Aorta (tissue), 5 donors: ENCODE measurements at regions not wholly inside any gene's neighbourhood (a gene's known extent, or its start where the extent isn't known, plus 50 kb on each side); places are given as distances from the start of the nearest gene placed in this dataset.

ENCODE experiments used
- ATAC-seq: fragments of 200-7000 bp; cut with Tn5 transposase; one replicate; pipeline ENCODE4 v1.9.1; 2022; ENCODE audit warnings: moderate library complexity; ENCODE audit not compliant: low FRiP score
- DNase-seq, 2 donors: peaks; one replicate each; pipeline ENCODE4 v3.0.0-alpha.2; 2020
- H3K27ac ChIP-seq, 2 donors: one replicate each; pipeline ENCODE4 v1.5.1; 2013; ENCODE audit warnings: low read length in 2 of 2, mild to moderate bottlenecking in 2 of 2, moderate library complexity in 2 of 2, control low read depth in 1 of 2, inconsistent platforms in 1 of 2, low read depth in 1 of 2
- H3K27me3 ChIP-seq, 2 donors: one replicate each; pipeline ENCODE4 v1.6.1; 2013; ENCODE audit warnings: control low read depth in 1 of 2, low read length in 1 of 2, mild to moderate bottlenecking in 1 of 2, moderate library complexity in 1 of 2; ENCODE audit not compliant: insufficient read depth in 2 of 2, control insufficient read depth in 1 of 2
- H3K36me3 ChIP-seq, 2 donors: one replicate each; pipeline ENCODE4 v1.6.1; 2013; ENCODE audit warnings: control low read depth in 1 of 2, low read length in 1 of 2, mild to moderate bottlenecking in 1 of 2; ENCODE audit not compliant: insufficient read depth in 2 of 2, control insufficient read depth in 1 of 2
- H3K4me1 ChIP-seq, 2 donors: one replicate each; pipeline ENCODE4 v1.6.1; 2013; ENCODE audit warnings: low read length in 2 of 2, control low read depth in 1 of 2, mild to moderate bottlenecking in 1 of 2, moderate library complexity in 1 of 2; ENCODE audit not compliant: insufficient read depth in 2 of 2, control insufficient read depth in 1 of 2
- H3K4me3 ChIP-seq, 2 donors: one replicate each; pipeline ENCODE4 v1.5.1; 2013; ENCODE audit warnings: low read length in 2 of 2, control low read depth in 1 of 2, mild to moderate bottlenecking in 1 of 2
- H3K9me3 ChIP-seq: one replicate; pipeline ENCODE4 v1.6.1; 2013; ENCODE audit warnings: mild to moderate bottlenecking, low read length; ENCODE audit not compliant: control insufficient read depth
- WGBS, 2 donors: extraction: QIAGEN DNeasy Blood & Tissue Kit; methylation state at CpG; one replicate each; pipeline ENCODE4 v1.1.7; 2013; 5-methylcytosine and 5-hydroxymethylcytosine counted together
- intact Hi-C, 2 donors: fragments of 100-400 bp; cut with DNase I; formaldehyde crosslinking; loops; one replicate each; pipeline versions ENCODE4 v1.14.2 to v1.15.0; 2022
- donor health status: healthy with polysubstance abuse.
- donor health status: Bipolar disorder and iron deficiency.
- donor health status: DM: no; HTN: no; CAD: no.
- donor health status: DM: no; HTN: no; CAD: no.
- donor health status: DM: yes; HTN: yes; CAD: no.

- Histone ChIP-seq H3K9me3 (no peaks in the 10 kb centered on the region), H3K4me3 (no peak overlapping the region), H3K27me3 (no peaks in the 10 kb centered on the region), H3K27ac (no peak overlapping the region), H3K36me3 (no peaks in the 10 kb centered on the region), H3K4me1 (no peaks in the 10 kb centered on the region)
- intact Hi-C loops, result no loop called here
- ATAC-seq, result no peak
- DNase-seq, result no peak
- WGBS, 2 donors, result 49 to 62% methylated on average over 3 of the region's 3 CpGs
Observed at GRCh38 chr18:1392046-1392445, 487.4 kb downstream of the ADCYAP1 start.

- no peaks in the 10 kb centered on the region for H3K27me3 ChIP-seq
- intact Hi-C loops, result no loop called here
Observed at GRCh38 chr18:1392865-1393734, 488.4 kb downstream of the ADCYAP1 start.

GRCh38 chr18:1393929-1394328 lies 489.3 kb downstream of the ADCYAP1 start:
- no peak overlapping the region for H3K27ac ChIP-seq
- H3K4me3 ChIP-seq, result no peak overlapping the region
- no peaks in the 10 kb centered on the region for H3K4me1 ChIP-seq
- no peaks in the 10 kb centered on the region for H3K9me3 ChIP-seq
- intact Hi-C loops, result no loop called here
- DNase-seq (no peak), ATAC-seq (no peak)
- H3K27me3 ChIP-seq, result no peaks in the 10 kb centered on the region
- no peaks in the 10 kb centered on the region for H3K36me3 ChIP-seq
- WGBS, 2 donors, result 74 to 80% methylated on average over 1 of the region's 1 CpG

More at GRCh38 chr18:1392865-1393734, 488.4 kb downstream of the ADCYAP1 start:
- 79 to 80% methylated on average over 7 of the region's 7 CpGs for WGBS, 2 donors
- Histone ChIP-seq H3K4me3 (no peak overlapping the region), H3K27ac (no peak overlapping the region), H3K4me1 (no peaks in the 10 kb centered on the region), H3K9me3 (no peaks in the 10 kb centered on the region), H3K36me3 (no peaks in the 10 kb centered on the region)
- DNase-seq (no peak), ATAC-seq (no peak)

GRCh38 chr18:1394426-1394825 lies 489.8 kb downstream of the ADCYAP1 start:
- intact Hi-C loops, result no loop called here
- 75 to 82% methylated on average over 1 of the region's 1 CpG for WGBS, 2 donors
- no peaks in the 10 kb centered on the region for H3K9me3 ChIP-seq
- H3K27ac ChIP-seq, result no peak overlapping the region
- DNase-seq (no peak), ATAC-seq (no peak)
- no peak overlapping the region for H3K4me3 ChIP-seq
- no peaks in the 10 kb centered on the region for H3K4me1 ChIP-seq
- no peaks in the 10 kb centered on the region for H3K27me3 ChIP-seq
- no peaks in the 10 kb centered on the region for H3K36me3 ChIP-seq

GRCh38 chr18:1394966-1395365 lies 490.3 kb downstream of the ADCYAP1 start:
- Histone ChIP-seq H3K9me3 (no peaks in the 10 kb centered on the region), H3K27ac (no peak overlapping the region), H3K27me3 (no peaks in the 10 kb centered on the region), H3K4me3 (no peak overlapping the region), H3K36me3 (no peaks in the 10 kb centered on the region), H3K4me1 (no peaks in the 10 kb centered on the region)
- ATAC-seq (no peak), DNase-seq (no peak)
- intact Hi-C loops, result no loop called here
- WGBS, 2 donors, result 50 to 55% methylated on average over 5 of the region's 5 CpGs

- H3K27me3 ChIP-seq, result no peaks in the 10 kb centered on the region
- ATAC-seq, result no peak
- no peaks in the 10 kb centered on the region for H3K36me3 ChIP-seq
- no peaks in the 10 kb centered on the region for H3K4me1 ChIP-seq
- intact Hi-C loops, result no loop called here
- H3K9me3 ChIP-seq, result peaks cover 2% of the 10 kb centered on the region
- DNase-seq, result no peak
- H3K4me3 ChIP-seq, result no peak overlapping the region
- 31 to 35% methylated on average over 2 of the region's 2 CpGs for WGBS, 2 donors
- no peak overlapping the region for H3K27ac ChIP-seq
Observed at GRCh38 chr18:1408376-1408775, 503.7 kb downstream of the ADCYAP1 start.

- Histone ChIP-seq H3K36me3 (no peaks in the 10 kb centered on the region), H3K9me3 (peaks cover 2% of the 10 kb centered on the region), H3K4me3 (no peak overlapping the region), H3K27me3 (no peaks in the 10 kb centered on the region), H3K4me1 (no peaks in the 10 kb centered on the region), H3K27ac (no peak overlapping the region)
- ATAC-seq (no peak), DNase-seq (no peak)
- intact Hi-C loops, result no loop called here
- WGBS, 2 donors, result 23 to 28% methylated on average over 2 of the region's 2 CpGs
Observed at GRCh38 chr18:1412655-1413322, 508.1 kb downstream of the ADCYAP1 start.

- ATAC-seq, result no peak
- Histone ChIP-seq H3K4me1 (no peaks in the 10 kb centered on the region), H3K9me3 (peaks cover 2% of the 10 kb centered on the region), H3K27ac (no peak overlapping the region), H3K27me3 (no peaks in the 10 kb centered on the region), H3K4me3 (no peak overlapping the region), H3K36me3 (no peaks in the 10 kb centered on the region)
- DNase-seq, result no peak
- 42 to 51% methylated on average over 5 of the region's 5 CpGs for WGBS, 2 donors
- intact Hi-C loops, result no loop called here
Observed at GRCh38 chr18:1413323-1413675, 508.6 kb downstream of the ADCYAP1 start.

GRCh38 chr18:1416074-1416473 lies 511.4 kb downstream of the ADCYAP1 start:
- ATAC-seq (no peak), DNase-seq (no peak)
- no peaks in the 10 kb centered on the region for H3K36me3 ChIP-seq
- WGBS, 2 donors, result 73 to 77% methylated on average over 6 of the region's 6 CpGs
- no peaks in the 10 kb centered on the region for H3K4me1 ChIP-seq
- no peaks in the 10 kb centered on the region for H3K27me3 ChIP-seq
- intact Hi-C loops, result no loop called here
- no peak overlapping the region for H3K27ac ChIP-seq
- H3K9me3 ChIP-seq, result peaks cover 2% of the 10 kb centered on the region
- no peak overlapping the region for H3K4me3 ChIP-seq
